CD4-positive, alpha-beta T cell (primary cell): ENCODE measurements at regions not wholly inside any gene's neighbourhood (a gene's known extent, or its start where the extent isn't known, plus 50 kb on each side); places are given as distances from the start of the nearest gene placed in this dataset.

Source experiments
- ATAC-seq: fragments of 200-7000 bp; cut with Tn5 transposase; one replicate; pipeline ENCODE4 v1.10.0; 2022; ENCODE audit warnings: mild to moderate bottlenecking; ENCODE audit not compliant: poor library complexity
- CTCF ChIA-PET: fragments of 350-600 bp; sonication (Branson Sonifier 250); formaldehyde crosslinking; loops from one replicate; lab custom pipeline; 2021; ENCODE audit warnings: antibody characterized with exemption, inconsistent platforms; lab: Charles Lee
- POLR2A ChIA-PET: fragments of 350-600 bp; sonication (Branson Sonifier 250); formaldehyde crosslinking; loops from one replicate; lab custom pipeline; 2021; ENCODE audit warnings: antibody characterized with exemption, inconsistent platforms; lab: Charles Lee
- DNase-seq, 14 experiments: peaks; one replicate each; pipeline ENCODE4 v3.0.0-alpha.2; 2013 to 2020; ENCODE audit warnings: mixed read lengths in 2 of 14
- H3K27ac ChIP-seq, 2 donors: one replicate each; pipeline versions ENCODE4 v1.5.1 to v1.7.0; 2013; ENCODE audit warnings: low read length in 2 of 2, low read depth in 1 of 2, mild to moderate bottlenecking in 1 of 2
- H3K27me3 ChIP-seq, 2 experiments: 1 replicate in 1 of 2; 2 replicates in 1 of 2; pipeline versions ENCODE4 v1.6.1 to v1.7.0; 2013; ENCODE audit warnings: low read length in 2 of 2, control low read depth in 1 of 2, mild to moderate bottlenecking in 1 of 2, moderate library complexity in 1 of 2; ENCODE audit not compliant: insufficient read depth in 2 of 2, control insufficient read depth in 1 of 2
- H3K36me3 ChIP-seq: one replicate; pipeline ENCODE4 v1.6.1; 2013; ENCODE audit warnings: low read length, control low read depth; ENCODE audit not compliant: insufficient read depth
- H3K4me1 ChIP-seq: one replicate; pipeline ENCODE4 v1.6.1; 2013; ENCODE audit warnings: low read length, control low read depth; ENCODE audit not compliant: insufficient read depth
- H3K4me3 ChIP-seq: one replicate; pipeline ENCODE4 v1.5.1; 2013; ENCODE audit warnings: mild to moderate bottlenecking, low read length, moderate library complexity
- H3K9me3 ChIP-seq, 2 experiments: 1 replicate in 1 of 2; 2 replicates in 1 of 2; pipeline versions ENCODE4 v1.6.1 to v1.7.0; 2013; ENCODE audit warnings: low read length in 2 of 2, mild to moderate bottlenecking in 2 of 2, control low read depth in 1 of 2, moderate library complexity in 1 of 2; ENCODE audit not compliant: control insufficient read depth in 1 of 2, insufficient read depth in 1 of 2
- H3K27ac Mint-ChIP-seq: one replicate; pipeline ENCODE4 v1.8.0; 2020; ENCODE audit warnings: mixed read lengths
- H3K27me3 Mint-ChIP-seq: one replicate; pipeline ENCODE4 v1.8.0; 2021; ENCODE audit warnings: mixed read lengths
- H3K36me3 Mint-ChIP-seq: one replicate; pipeline ENCODE4 v1.8.0; 2021; ENCODE audit warnings: low read depth, mixed read lengths
- H3K4me1 Mint-ChIP-seq: one replicate; pipeline ENCODE4 v1.8.0; 2021; ENCODE audit warnings: low read depth, mixed read lengths
- H3K4me3 Mint-ChIP-seq: one replicate; pipeline ENCODE4 v1.8.0; 2020; ENCODE audit warnings: mild to moderate bottlenecking, mixed read lengths
- H3K9me3 Mint-ChIP-seq: one replicate; pipeline ENCODE4 v1.8.0; 2020; ENCODE audit warnings: mixed read lengths
- CTCF ChIP-seq: fragments of 200-600 bp; IDR thresholded peaks from one replicate; pipeline ENCODE4 v1.8.0; 2022; ENCODE audit warnings: antibody characterized with exemption, mild to moderate bottlenecking
- intact Hi-C, 2 experiments: fragments of 100-400 bp; cut with DNase I in 1 of 2; cut with micrococcal nuclease in 1 of 2; formaldehyde crosslinking; loops; one replicate each; pipeline versions ENCODE4 v1.15.1 to v1.9.0; 2023 to 2025; cut with DNase I, micrococcal nuclease

- Histone ChIP-seq H3K9me3 (no peaks in the 10 kb centered on the region), H3K27ac (no peak overlapping the region), H3K4me1 (no peaks in the 10 kb centered on the region), H3K36me3 (no peaks in the 10 kb centered on the region), H3K27me3 (peaks cover 0 to 4% of the 10 kb centered on the region in 2 experiments), H3K4me3 (no peak overlapping the region)
- H3K27me3 Mint-ChIP-seq: no peaks in the 10 kb centered on the region
- no peaks in the 10 kb centered on the region for H3K4me1 Mint-ChIP-seq
- TF ChIP-seq CTCF: no peak
- no peak for DNase-seq
- no peak for ATAC-seq
- ChIA-PET POLR2A (no interaction called here), CTCF (no interaction called here)
- H3K9me3 Mint-ChIP-seq: no peaks in the 10 kb centered on the region
- H3K36me3 Mint-ChIP-seq: no peaks in the 10 kb centered on the region
- intact Hi-C loops: no loop called here
- H3K4me3 Mint-ChIP-seq: no peak overlapping the region
- H3K27ac Mint-ChIP-seq: no peak overlapping the region
Measured at GRCh38 chr10:18759575-18759974, 100.3 kb downstream of the ARL5B start.

GRCh38 chr10:18760836-18761235 is 101.6 kb downstream of the ARL5B start:
- Histone ChIP-seq H3K27me3 (peaks cover 0 to 4% of the 10 kb centered on the region in 2 experiments), H3K36me3 (no peaks in the 10 kb centered on the region), H3K4me3 (no peak overlapping the region), H3K27ac (no peak overlapping the region), H3K9me3 (no peaks in the 10 kb centered on the region), H3K4me1 (no peaks in the 10 kb centered on the region)
- Mint-ChIP-seq H3K4me3 (no peak overlapping the region), H3K27me3 (no peaks in the 10 kb centered on the region), H3K27ac (no peak overlapping the region), H3K36me3 (no peaks in the 10 kb centered on the region), H3K9me3 (no peaks in the 10 kb centered on the region), H3K4me1 (no peaks in the 10 kb centered on the region)
- POLR2A ChIA-PET: no interaction called here
- TF ChIP-seq CTCF: no peak
- CTCF ChIA-PET: no interaction called here
- intact Hi-C loops: no loop called here
- ATAC-seq (no peak), DNase-seq (no peak)

GRCh38 chr10:18767981-18768380 is 108.8 kb downstream of the ARL5B start:
- Histone ChIP-seq H3K9me3 (peaks cover 0 to 3% of the 10 kb centered on the region in 2 experiments), H3K4me3 (no peak overlapping the region), H3K4me1 (no peaks in the 10 kb centered on the region), H3K36me3 (no peaks in the 10 kb centered on the region), H3K27me3 (no peaks in the 10 kb centered on the region), H3K27ac (no peak overlapping the region)
- ChIA-PET POLR2A (no interaction called here), CTCF (no interaction called here)
- Mint-ChIP-seq H3K4me3 (no peak overlapping the region), H3K27ac (no peak overlapping the region), H3K4me1 (no peaks in the 10 kb centered on the region), H3K9me3 (no peaks in the 10 kb centered on the region), H3K36me3 (no peaks in the 10 kb centered on the region), H3K27me3 (peaks cover 4% of the 10 kb centered on the region)
- no peak for DNase-seq
- intact Hi-C loops: no loop called here
- no peak for TF ChIP-seq CTCF
- no peak for ATAC-seq
